ENCODE measurements at regions not wholly inside any gene's neighbourhood (a gene's known extent, or its start where the extent isn't known, plus 50 kb on each side); places are given as distances from the start of the nearest gene placed in this dataset.

DNA sequence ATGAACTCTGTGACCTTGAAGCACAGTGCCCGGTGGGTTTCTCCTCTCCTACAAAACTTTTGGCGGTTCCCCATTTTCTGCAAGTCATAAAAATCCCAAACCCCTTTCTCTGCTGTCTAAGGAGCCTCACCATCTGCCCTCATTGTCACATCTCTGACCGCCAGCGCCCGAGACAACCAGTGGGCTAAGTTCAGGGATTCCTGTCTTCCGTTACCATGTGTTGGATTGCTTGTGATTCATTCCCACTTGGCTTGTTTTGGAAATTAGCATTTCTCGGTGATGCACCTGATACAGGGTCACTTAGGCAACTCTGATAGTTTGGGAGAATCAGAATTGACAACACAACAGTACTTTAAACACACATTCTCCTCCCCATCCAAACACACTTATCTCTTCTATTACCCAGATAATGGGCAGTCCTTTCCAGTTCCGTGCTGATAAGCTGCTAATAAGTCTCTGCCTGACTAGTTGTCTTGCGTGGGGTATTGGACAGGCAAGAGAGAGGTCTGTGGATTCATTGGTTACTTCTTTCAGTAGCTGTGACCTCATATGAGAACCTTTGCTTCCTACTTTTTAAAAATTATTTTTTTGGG is 70.0 kb upstream of the KLF4 start:
- no peaks in the 10 kb centered on the region for H3K27me3 ChIP-seq (ENCODE audit: control insufficient read depth in 2 of 2, insufficient read depth in 1 of 2, low read length in 1 of 2)
- H3K9me3 ChIP-seq (ENCODE audit: control insufficient read depth in 2 of 2, insufficient read depth in 1 of 2, low read length in 1 of 2): no peaks in the 10 kb centered on the region
- H3K27ac ChIP-seq (ENCODE audit: low read depth in 1 of 2, low read length in 1 of 2): no peak overlapping the region
- no peak for DNase-seq (ENCODE audit: low read depth in 6 of 9, low spot score in 9 of 9)
- no peaks in the 10 kb centered on the region for H3K36me3 ChIP-seq (ENCODE audit: control insufficient read depth in 2 of 2, insufficient read depth in 2 of 2, low read length in 1 of 2)
- no peaks in the 10 kb centered on the region for H3K4me1 ChIP-seq (ENCODE audit: control insufficient read depth in 2 of 2, insufficient read depth in 2 of 2, low read length in 2 of 2)
- H3K4me3 ChIP-seq (ENCODE audit: low read length in 2 of 2): no peak overlapping the region
- 95% methylated on average over 9 of the region's 9 CpGs for WGBS

DNA sequence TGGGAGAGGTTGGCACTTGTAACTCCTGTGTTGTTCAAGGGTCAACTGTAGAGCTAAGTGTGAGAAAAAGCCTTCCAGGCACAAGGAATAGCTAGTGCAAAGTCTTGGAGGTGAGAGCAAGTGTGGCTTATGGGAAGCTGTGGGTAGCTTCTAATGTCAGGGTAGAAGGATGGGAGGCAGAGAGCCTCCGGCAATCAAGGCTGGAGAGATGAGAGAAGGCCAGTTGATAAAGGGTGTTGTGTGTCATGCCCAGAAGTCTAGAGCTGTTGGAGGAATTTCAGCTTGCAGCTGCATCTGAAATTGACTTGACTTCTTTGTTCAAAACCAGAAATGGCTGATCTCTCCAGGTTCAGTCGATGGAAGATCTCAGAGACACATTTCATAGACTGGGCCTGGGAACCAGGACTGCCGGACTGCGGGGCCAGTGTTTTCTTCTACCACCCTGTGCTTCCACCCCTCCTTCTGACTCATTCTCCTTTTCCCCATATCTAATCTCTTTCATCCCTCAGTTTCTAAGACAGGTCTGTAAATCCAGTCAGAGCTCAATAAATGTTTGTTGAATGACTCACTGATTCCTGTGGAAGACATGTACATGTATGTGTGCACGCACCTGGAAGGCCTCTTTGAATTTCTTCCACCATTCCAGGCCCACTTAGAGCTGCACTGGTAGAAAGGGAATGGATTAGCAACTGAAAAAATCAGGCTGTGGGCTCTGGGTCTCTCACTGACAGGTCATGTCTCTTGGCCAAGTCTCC is 67.8 kb upstream of the KLF4 start:
- Histone ChIP-seq H3K27ac (ENCODE audit: low read depth in 1 of 2, low read length in 1 of 2) (no peak overlapping the region), H3K36me3 (ENCODE audit: control insufficient read depth in 2 of 2, insufficient read depth in 2 of 2, low read length in 1 of 2) (no peaks in the 10 kb centered on the region), H3K4me3 (ENCODE audit: low read length in 2 of 2) (no peak overlapping the region), H3K9me3 (ENCODE audit: control insufficient read depth in 2 of 2, insufficient read depth in 1 of 2, low read length in 1 of 2) (no peaks in the 10 kb centered on the region), H3K27me3 (ENCODE audit: control insufficient read depth in 2 of 2, insufficient read depth in 1 of 2, low read length in 1 of 2) (no peaks in the 10 kb centered on the region), H3K4me1 (ENCODE audit: control insufficient read depth in 2 of 2, insufficient read depth in 2 of 2, low read length in 2 of 2) (no peaks in the 10 kb centered on the region)
- DNase-seq (ENCODE audit: low read depth in 6 of 9, low spot score in 9 of 9): no peak
- WGBS: 97% methylated on average over 5 of the region's 5 CpGs

DNA sequence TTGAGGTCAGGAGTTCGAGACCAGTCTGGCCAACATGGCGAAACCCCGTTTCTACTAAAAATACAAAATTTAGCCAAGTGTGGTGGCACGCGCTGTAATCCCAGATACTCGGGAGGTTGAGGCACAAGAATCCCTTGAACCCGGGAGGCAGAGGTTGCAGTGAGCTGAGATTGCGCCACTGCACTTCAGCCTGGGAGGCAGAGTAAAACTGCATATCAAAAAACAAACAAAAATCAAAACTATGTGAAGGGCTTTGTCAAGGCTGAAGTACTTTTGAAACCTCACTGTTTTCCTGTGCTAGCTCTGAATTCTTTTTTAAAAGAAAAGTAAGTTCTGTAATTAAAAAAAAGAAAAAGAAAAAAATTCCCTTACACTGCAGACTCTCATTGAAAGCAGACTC is 65.1 kb upstream of the KLF4 start:
- Histone ChIP-seq H3K36me3 (ENCODE audit: control insufficient read depth in 2 of 2, insufficient read depth in 2 of 2, low read length in 1 of 2) (no peaks in the 10 kb centered on the region), H3K4me3 (ENCODE audit: low read length in 2 of 2) (no peak overlapping the region), H3K9me3 (ENCODE audit: control insufficient read depth in 2 of 2, insufficient read depth in 1 of 2, low read length in 1 of 2) (no peaks in the 10 kb centered on the region), H3K27me3 (ENCODE audit: control insufficient read depth in 2 of 2, insufficient read depth in 1 of 2, low read length in 1 of 2) (no peaks in the 10 kb centered on the region), H3K4me1 (ENCODE audit: control insufficient read depth in 2 of 2, insufficient read depth in 2 of 2, low read length in 2 of 2) (no peaks in the 10 kb centered on the region), H3K27ac (ENCODE audit: low read depth in 1 of 2, low read length in 1 of 2) (no peak overlapping the region)
- DNase-seq (ENCODE audit: low read depth in 6 of 9, low spot score in 9 of 9): no peak
- WGBS: 98% methylated on average over 8 of the region's 8 CpGs

DNA sequence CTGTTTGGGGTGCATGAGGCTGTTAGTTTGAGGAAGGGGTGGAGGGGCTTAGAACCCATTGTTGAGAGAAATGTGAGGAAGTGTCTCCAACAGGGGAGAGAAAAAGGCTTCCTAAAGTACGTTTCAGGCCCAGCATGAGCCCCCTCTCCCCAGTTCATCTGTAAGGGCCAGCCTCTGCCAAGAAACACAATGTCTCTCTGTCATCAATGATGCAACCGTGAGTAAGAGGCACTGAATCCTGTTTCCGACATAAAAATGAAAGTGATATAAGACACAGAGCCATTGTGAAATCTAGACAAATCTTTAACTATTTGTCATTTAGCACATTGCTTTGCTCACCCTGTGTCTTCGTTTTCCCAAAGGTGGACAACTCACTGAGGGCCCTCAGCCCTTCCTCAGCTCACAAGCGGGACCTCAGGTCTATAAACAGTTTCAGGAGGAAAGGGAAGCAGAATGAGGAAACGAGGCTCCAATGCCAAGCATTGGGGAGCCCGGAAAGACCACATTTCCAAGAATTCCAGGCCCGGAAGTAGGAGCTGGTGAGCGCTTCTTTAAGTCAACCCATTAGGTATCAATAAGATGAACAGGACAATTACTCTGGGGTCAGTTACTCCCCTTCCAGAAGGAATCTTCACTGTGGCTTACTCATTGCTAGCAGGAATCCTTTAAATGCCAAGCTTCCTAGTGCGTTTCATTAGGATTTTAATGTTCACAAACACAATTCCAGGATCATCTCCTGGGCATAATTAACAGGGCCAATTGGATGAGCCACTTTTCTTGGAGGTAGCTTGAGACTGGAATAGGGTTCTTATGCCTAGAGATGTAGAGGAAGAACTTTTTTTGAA is 59.0 kb upstream of the KLF4 start:
- Histone ChIP-seq H3K9me3 (ENCODE audit: control insufficient read depth in 2 of 2, insufficient read depth in 1 of 2, low read length in 1 of 2) (peaks cover 0 to 1% of the 10 kb centered on the region in 2 donors), H3K4me1 (ENCODE audit: control insufficient read depth in 2 of 2, insufficient read depth in 2 of 2, low read length in 2 of 2) (no peaks in the 10 kb centered on the region), H3K4me3 (ENCODE audit: low read length in 2 of 2) (no peak overlapping the region), H3K36me3 (ENCODE audit: control insufficient read depth in 2 of 2, insufficient read depth in 2 of 2, low read length in 1 of 2) (no peaks in the 10 kb centered on the region), H3K27ac (ENCODE audit: low read depth in 1 of 2, low read length in 1 of 2) (no peak overlapping the region), H3K27me3 (ENCODE audit: control insufficient read depth in 2 of 2, insufficient read depth in 1 of 2, low read length in 1 of 2) (no peaks in the 10 kb centered on the region)
- no peak for DNase-seq (ENCODE audit: low read depth in 6 of 9, low spot score in 9 of 9)
- 87% methylated on average over 10 of the region's 10 CpGs for WGBS

DNA sequence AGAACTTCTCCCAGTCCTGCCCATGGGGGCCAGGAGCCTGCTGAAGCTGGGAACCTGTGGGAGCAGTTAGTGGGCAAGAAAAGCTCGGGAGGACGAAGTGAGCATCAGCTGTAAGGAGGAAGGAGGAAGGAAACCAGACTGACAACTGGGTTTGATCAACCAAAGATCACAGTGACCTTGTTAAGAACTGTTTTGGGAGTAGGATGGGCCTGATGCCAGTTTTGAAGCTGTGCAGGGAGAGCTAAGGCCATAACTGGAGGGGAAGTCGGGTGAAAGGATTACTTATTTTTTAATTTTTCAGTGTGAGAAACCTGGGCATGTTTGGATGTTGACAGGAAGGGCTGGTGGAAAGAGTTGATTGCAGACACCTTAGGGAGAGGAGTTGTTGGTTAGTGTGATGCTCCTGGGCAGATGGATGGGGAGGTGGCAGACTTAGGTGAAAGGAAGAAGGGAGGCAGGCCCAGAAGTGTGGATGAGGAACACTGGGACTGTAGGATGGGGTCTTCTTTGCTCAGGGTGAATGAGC is 58.3 kb upstream of the KLF4 start:
- Histone ChIP-seq H3K9me3 (ENCODE audit: control insufficient read depth in 2 of 2, insufficient read depth in 1 of 2, low read length in 1 of 2) (peaks cover 0 to 1% of the 10 kb centered on the region in 2 donors), H3K27ac (ENCODE audit: low read depth in 1 of 2, low read length in 1 of 2) (no peak overlapping the region)

DNA sequence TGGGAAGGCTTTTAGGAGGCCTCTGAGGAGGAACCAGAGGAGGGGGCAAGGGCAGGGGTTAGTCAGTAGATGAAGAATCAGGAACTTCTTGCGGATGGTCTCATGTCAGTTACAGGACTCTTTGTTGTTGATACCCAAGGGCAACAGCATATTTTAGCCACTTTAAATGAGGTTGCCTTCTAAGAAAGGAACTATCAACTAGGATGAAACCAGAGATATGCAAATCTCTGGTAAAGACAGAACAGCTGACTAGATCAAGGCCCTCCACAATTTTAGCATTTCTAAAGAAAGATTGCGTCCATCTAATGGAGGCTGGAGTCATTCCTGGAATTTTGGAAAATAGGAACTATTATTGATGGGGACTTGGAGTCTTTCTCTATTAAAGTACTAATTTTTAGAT is 57.7 kb upstream of the KLF4 start:
- Histone ChIP-seq H3K27me3 (ENCODE audit: control insufficient read depth in 2 of 2, insufficient read depth in 1 of 2, low read length in 1 of 2) (no peaks in the 10 kb centered on the region), H3K27ac (ENCODE audit: low read depth in 1 of 2, low read length in 1 of 2) (no peak overlapping the region), H3K4me3 (ENCODE audit: low read length in 2 of 2) (no peak overlapping the region), H3K9me3 (ENCODE audit: control insufficient read depth in 2 of 2, insufficient read depth in 1 of 2, low read length in 1 of 2) (peaks cover 0 to 1% of the 10 kb centered on the region in 2 donors), H3K4me1 (ENCODE audit: control insufficient read depth in 2 of 2, insufficient read depth in 2 of 2, low read length in 2 of 2) (no peaks in the 10 kb centered on the region), H3K36me3 (ENCODE audit: control insufficient read depth in 2 of 2, insufficient read depth in 2 of 2, low read length in 1 of 2) (no peaks in the 10 kb centered on the region)
- WGBS: 98% methylated on average over 2 of the region's 2 CpGs
- DNase-seq (ENCODE audit: low read depth in 6 of 9, low spot score in 9 of 9): no peak

More for the DNA sequence above, 58.3 kb upstream of the KLF4 start:
- Histone ChIP-seq H3K27me3 (ENCODE audit: control insufficient read depth in 2 of 2, insufficient read depth in 1 of 2, low read length in 1 of 2) (no peaks in the 10 kb centered on the region), H3K4me1 (ENCODE audit: control insufficient read depth in 2 of 2, insufficient read depth in 2 of 2, low read length in 2 of 2) (no peaks in the 10 kb centered on the region), H3K4me3 (ENCODE audit: low read length in 2 of 2) (no peak overlapping the region), H3K36me3 (ENCODE audit: control insufficient read depth in 2 of 2, insufficient read depth in 2 of 2, low read length in 1 of 2) (no peaks in the 10 kb centered on the region)
- no peak for DNase-seq (ENCODE audit: low read depth in 6 of 9, low spot score in 9 of 9)
- 61% methylated on average over 3 of the region's 3 CpGs for WGBS

DNA sequence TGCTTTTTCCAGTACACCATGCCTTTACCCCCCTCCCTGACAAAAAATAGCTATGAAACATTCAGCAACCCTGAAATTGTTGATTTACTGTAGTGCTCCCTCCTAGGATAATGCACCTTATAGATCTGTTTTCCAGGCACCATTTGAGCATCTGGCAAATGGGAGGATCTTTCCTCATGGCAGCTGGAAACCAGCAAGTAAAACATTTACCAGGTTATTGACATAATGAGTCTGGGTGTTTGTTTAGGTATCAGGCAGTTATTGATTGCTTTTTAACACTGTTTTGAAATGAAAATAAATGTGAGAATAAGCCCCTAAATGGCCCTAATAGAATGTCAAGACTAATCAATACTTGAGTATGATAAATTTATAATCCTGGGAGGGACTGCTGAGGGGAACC is 57.3 kb upstream of the KLF4 start:
- no peak for DNase-seq (ENCODE audit: low read depth in 6 of 9, low spot score in 9 of 9)
- no peaks in the 10 kb centered on the region for H3K4me1 ChIP-seq (ENCODE audit: control insufficient read depth in 2 of 2, insufficient read depth in 2 of 2, low read length in 2 of 2)
- no peaks in the 10 kb centered on the region for H3K36me3 ChIP-seq (ENCODE audit: control insufficient read depth in 2 of 2, insufficient read depth in 2 of 2, low read length in 1 of 2)
- no peak overlapping the region for H3K4me3 ChIP-seq (ENCODE audit: low read length in 2 of 2)
- no peak overlapping the region for H3K27ac ChIP-seq (ENCODE audit: low read depth in 1 of 2, low read length in 1 of 2)
- H3K27me3 ChIP-seq (ENCODE audit: control insufficient read depth in 2 of 2, insufficient read depth in 1 of 2, low read length in 1 of 2): no peaks in the 10 kb centered on the region
- H3K9me3 ChIP-seq (ENCODE audit: control insufficient read depth in 2 of 2, insufficient read depth in 1 of 2, low read length in 1 of 2): peaks cover 0 to 1% of the 10 kb centered on the region in 2 donors

DNA sequence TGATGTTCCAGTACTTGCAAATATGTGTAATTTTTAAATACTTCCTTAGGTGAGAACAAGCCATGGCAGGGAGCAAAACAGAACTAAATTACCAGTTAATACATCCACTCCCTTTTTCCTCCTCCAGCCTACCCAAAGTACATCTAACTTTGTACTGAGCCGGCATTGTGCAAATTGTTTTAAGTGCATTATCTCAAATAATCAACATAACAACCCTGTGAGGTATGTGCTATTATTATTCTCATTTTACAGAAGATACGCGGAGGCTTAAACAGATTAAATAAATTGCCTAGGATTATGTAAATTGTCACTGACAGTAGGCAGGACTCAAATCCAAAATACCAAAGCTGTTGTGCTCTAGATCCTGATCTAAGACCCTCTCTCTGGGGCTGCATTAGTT is 55.5 kb upstream of the KLF4 start:
- DNase-seq (ENCODE audit: low read depth in 6 of 9, low spot score in 9 of 9): no peak
- H3K9me3 ChIP-seq (ENCODE audit: control insufficient read depth in 2 of 2, insufficient read depth in 1 of 2, low read length in 1 of 2): peaks cover 0 to 1% of the 10 kb centered on the region in 2 donors
- no peaks in the 10 kb centered on the region for H3K36me3 ChIP-seq (ENCODE audit: control insufficient read depth in 2 of 2, insufficient read depth in 2 of 2, low read length in 1 of 2)
- H3K4me3 ChIP-seq (ENCODE audit: low read length in 2 of 2): no peak overlapping the region
- H3K27ac ChIP-seq (ENCODE audit: low read depth in 1 of 2, low read length in 1 of 2): no peak overlapping the region
- H3K27me3 ChIP-seq (ENCODE audit: control insufficient read depth in 2 of 2, insufficient read depth in 1 of 2, low read length in 1 of 2): no peaks in the 10 kb centered on the region
- H3K4me1 ChIP-seq (ENCODE audit: control insufficient read depth in 2 of 2, insufficient read depth in 2 of 2, low read length in 2 of 2): no peaks in the 10 kb centered on the region
- 98% methylated on average over 3 of the region's 3 CpGs for WGBS
